ENCODE measurements at regions not wholly inside any gene's neighbourhood (a gene's known extent, or its start where the extent isn't known, plus 50 kb on each side); places are given as distances from the start of the nearest gene placed in this dataset.
"Not testable (repeated sequence)": the region's sequence is repeated elsewhere in the genome, so short reads cannot be mapped to it uniquely, and the experiment has no call there.

DNA sequence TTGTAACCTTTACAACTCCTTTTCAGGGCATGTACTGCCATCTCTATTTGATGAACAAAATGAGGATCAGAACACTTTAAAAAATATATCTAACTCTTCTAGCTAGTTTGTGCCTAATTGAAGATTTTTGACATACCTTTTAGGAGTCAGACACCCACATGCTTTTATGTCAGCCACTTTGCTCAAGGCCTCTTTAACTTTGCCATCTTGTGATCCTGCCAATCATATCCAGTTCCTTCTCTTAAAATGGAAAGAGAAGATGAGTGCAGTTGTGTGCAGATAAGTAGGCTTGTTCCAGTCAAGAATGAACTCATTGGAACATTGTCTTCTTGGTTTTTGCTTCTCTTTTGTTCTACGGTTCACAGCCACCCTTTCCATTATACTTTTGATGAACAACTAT, 425.6 kb upstream of the TNC start:
- DNase-seq (ENCODE audit: low read depth) = no peak

DNA sequence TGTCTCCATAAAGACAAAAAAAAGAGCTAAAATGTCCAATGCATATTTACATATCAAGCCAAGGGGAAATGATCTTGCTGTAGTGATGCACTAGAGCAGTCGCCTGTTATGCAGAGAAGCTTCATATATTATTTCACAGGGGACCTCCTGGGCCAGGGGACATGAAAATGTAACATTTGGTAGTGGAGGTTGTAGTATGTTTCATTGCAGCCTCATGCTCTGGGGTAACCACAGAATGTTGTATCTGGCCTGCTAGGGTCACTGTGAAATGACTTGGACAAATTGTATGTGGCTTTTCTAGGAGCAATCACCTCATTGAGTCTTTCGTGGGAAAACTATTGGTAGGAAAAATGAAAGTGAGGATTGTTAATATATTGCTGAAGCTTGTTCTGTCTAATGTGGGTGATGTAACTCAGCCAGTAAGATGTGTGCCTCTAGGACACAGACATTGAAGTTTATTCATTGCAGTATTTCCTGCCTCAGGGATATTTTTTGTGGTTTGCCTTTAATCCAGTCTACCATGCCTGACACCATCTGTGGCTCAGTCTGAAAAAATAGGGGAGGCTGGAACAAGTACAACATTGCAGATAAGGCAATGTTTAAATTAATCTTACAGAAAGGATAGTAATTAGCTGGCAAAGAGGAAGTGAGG, 430.8 kb upstream of the TNC start:
- DNase-seq (ENCODE audit: low read depth) = no peak

DNA sequence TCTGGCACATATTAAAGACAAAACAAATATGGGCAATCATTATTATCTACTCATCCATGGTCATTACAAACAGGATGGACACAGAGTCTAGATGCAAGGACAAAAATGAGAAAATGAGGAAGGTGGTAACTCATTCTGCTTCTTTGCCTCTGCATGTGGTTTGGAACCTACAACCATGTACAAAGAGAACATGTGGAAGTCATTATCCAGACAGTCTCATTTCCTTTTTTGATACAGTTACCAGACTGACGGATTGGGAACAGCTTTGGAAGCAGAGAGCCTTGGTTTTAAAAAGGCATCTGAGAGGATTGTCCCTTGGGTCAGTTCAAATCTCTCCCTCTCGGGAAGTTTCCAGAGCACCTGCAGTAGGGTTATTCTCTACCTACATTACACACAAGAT, 433.4 kb upstream of the TNC start:
- DNase-seq (ENCODE audit: low read depth) = no peak

DNA sequence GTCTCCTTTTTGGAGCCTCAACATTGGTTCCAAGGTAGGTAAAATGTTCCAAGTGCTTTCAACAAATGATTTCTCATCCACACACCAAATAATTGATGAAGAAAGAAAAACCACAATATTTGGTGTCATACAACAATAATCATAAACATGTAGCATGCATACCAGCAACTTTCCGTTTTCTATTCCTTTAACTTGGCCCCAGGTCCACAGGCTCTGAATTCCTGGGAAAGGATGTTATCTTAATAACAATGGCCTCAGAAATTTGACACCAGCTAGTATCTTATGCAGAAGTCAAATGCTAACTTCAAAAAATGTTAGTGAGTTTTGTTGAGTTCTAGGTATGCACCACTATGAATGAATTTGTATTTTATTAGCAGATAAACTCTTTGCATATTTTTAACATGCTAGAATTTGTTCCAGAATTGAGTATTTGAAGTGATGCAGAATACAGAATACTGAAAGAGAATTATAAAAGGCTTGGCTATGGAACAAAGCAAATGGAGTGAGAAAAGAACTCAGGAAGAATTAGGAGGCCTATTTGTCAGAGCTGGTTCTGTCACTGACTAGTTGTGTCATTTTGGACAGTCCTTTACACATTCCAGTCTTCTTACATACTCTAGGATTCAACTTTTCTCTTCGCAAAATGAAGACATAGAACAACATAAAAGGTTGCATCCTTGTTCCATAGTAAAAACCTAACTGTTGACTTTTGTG, 435.3 kb upstream of the TNC start:
- DNase-seq (ENCODE audit: low read depth) = no peak

DNA sequence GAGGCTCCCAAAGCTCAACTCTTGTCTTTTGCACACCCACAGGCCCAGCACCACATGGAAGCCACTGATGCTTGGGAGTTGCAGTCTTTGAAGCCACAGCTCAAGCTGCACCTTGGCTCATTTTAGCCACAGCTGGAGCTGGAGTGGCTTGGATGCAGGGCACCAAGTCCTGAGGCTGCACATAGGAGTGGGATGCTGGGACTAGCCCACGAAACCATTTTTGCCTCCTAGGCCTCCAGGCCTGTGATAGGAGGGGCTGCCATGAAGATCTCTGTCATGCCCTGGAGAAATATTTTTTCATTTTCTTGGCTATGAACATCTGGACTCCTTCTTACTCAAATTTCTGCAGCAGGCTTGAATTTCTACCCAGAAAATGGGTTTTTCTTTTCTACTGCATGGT, 438.5 kb upstream of the TNC start:
- DNase-seq (ENCODE audit: low read depth) = no peak

DNA sequence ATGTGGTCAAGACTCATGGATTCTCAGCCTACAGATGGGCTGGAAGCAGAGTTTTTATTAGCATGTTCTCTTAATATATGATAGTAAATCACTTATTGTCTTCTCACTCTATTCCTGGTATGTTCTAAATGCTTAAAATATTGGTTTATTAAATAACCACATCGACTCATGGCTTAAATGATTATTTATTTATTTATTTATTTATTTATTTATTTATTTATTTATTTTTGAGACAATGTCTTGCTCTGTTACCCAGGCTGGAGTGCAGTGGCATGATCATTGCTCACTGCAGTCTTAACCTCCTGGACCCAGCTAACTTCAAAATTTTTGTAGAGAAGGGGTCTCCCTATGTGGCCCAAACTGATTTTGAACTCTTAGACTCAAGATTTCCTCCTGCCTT, 457.2 kb upstream of the TNC start:
- DNase-seq (ENCODE audit: low read depth) = no peak

DNA sequence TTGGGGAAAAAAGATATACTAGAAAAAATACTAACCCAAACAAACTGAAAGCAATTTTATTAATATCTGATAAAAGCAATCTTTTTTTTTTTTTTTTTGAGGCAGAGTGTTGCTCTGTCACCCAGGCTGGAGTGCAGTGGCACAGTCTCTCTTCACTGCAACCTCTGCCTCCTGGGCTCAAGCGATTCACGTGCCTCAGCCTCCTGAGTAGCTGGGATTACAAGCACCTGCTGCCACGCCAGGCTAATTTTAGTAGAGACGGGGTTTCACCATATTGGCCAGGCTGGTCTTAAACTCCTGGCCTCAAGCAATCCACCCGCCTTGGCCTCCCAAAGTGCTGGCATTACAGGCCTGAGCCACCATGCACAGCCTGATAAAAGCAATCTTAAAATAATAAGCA, 467.5 kb upstream of the TNC start:
- DNase-seq (ENCODE audit: low read depth) = not testable (repeated sequence)

DNA sequence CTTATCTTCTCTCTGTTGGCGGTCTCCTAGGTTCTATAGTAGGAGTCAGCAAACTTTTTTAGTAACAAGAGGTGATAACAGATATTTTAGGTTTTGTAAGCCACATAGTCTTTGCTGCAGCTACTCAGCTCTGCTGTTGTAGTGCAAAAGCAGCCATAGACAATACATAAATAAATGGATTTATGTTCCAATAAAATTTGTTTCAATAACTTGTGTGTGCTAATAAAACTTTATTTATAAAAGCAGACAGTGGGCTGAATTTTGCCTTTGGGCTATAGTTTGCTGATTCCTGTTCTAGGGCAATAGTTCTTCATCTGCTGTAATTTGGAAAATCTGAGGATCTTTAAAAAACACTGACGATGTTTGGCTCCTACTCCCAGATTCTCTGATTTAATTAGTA, 469.4 kb upstream of the TNC start:
- DNase-seq (ENCODE audit: low read depth) = no peak

DNA sequence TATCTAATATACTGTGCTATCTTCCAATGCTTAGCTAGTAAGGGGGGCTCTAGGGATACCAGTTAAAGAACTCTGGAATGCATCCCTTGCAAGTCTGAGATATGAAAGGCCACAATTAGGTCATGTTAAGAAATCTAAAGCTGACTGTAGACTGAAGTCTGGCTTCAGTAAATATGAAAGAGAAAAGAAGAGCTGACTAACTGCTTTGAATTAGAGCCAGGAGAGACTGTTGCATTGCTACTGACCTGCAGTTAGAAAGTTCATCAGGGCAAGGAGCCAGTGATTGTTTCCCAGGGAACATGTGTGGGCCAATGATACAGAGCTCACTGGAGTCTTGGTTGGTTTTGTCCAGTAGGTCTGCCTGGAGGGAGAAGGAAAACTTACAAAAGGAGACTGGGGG, 472.1 kb upstream of the TNC start:
- no peak for DNase-seq (ENCODE audit: low read depth)

DNA sequence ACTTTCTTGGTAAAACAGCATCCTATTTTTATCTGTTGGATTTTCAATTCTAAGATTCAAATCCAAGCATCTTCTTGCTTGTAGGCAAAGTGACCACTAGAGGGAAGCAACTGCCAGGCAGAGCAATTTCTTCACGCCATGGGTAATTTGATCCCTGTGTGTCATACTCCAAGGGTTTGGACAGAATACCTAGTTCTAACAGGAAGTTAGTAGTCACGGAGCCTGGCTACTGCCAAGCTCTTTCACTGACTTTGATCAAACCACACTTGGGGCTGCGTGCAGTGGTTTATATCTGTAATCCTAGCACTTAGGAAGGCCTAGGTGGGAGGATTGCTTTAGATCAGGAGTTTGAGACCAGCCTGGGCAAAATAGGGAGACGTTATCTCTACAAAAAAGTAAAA, 473.6 kb upstream of the TNC start:
- no peak for DNase-seq (ENCODE audit: low read depth)

DNA sequence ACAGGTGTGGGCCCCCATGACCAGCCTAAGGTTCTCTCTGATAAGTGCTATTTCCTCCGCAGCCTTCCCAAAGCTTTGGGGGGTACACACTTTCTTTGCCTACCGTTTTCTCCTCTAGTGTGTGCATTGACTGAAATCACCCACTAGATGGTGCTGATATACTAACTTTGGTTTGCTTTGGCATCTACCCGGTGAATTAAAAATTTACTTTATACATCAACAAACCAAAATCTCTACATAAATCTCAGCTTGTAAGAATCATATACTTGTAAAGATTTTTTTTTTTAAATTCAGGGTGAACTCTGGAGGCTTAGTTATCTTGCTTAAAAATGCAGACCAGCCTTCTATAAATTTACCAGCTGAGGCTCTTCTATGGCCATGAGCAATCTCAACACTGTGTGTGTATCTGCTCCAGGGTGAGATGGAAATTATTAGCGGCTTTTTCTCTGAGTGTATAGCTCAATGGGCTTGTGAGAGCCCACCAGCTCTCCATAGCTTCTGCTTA, 475.7 kb upstream of the TNC start:
- no peak for DNase-seq (ENCODE audit: low read depth)

DNA sequence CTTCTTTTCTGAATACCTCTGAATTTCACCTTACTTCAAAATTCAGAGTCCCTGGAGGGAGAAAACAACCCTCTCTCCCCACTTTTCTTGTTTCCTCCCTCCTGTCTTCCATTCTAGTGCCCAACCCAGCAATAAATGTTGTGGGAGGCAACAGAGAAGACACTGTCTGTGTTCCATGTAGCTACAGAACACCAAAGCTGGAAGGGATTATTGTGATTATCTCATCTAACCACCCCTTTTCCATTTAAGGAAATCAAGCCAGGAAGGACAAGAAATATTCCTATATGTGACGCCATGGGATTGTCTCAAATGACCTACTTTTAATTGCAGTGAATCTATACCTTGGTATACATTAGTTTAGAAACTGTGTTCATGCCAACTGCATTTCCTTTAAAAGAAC, 476.6 kb upstream of the TNC start:
- no peak for DNase-seq (ENCODE audit: low read depth)

DNA sequence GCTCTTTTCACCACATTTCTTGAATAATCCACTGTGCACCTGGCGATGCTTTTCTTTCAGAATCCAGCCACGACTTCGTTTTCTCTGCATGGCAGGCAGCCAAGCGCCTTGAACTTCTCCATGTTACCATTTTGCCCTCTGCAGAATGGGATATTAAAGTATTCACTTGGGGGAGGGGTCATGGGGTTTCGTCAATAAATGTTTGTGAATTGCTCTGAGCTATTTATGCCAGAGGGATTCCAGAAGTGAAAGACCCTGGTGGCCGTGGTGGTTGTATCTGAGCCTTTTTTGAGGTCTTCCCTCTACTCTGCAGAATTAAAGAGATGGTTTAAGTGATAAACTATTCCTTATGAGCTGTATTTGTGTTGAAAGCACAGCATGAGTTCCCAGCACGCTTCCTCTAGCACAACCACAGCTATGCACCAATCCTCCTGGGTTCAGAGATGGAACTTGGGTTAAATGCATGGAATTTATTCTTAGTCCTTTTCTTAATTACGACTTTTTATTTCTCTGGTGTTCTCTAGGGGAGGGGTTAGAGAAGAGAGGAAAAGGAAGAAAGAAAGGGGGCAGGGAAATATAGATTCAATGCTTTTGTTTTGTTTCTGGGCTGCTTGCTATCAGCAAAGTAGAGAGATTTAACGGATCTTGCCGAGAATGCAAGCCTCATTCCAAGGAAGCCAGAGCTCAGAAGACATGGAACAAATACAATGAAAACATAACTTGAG, 478.2 kb upstream of the TNC start:
- DNase-seq (ENCODE audit: low read depth) = no peak

DNA sequence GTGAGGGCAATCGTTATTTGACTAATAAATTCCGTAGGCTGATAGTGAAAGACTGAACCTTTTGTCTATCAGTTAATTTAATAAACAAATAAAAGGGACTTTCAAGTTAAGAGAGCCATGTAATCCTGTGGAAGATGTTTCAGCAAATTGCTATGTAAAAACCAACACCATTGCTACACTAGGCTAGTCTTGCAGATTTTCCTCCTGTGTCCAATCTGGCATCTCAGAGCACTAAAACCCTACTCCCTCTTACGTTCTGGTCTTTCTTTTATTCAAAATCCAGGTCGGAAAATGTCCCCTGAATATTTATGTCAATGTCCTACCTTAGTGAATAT, 478.8 kb upstream of the TNC start:
- no peak for DNase-seq (ENCODE audit: low read depth)

DNA sequence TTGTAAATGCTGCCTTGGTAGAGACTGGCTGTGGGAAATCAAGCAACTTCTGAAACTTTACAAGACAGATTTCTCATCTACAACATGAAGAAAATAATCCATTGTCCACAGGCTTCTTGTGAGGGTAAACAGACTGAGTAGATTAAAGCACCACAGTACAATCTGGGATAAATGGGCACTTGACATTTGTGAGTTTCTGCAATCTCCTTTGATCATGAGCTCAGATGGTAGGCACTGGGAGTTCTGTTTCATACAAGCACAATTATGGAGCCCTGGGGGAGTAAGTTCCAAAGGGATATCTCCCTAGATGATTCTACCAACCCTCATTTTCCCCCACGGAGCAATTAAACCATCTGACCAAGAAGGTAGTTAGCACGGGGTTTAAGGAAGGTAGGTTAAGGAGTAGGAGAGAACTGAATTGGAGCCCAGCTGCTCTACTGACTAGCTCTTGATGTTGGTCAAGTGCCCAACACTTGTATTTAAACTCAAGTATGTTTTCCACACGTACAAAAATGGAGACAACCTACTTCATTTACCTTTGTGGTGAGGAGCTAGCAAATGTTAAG, 479.5 kb upstream of the TNC start:
- DNase-seq (ENCODE audit: low read depth) = no peak

DNA sequence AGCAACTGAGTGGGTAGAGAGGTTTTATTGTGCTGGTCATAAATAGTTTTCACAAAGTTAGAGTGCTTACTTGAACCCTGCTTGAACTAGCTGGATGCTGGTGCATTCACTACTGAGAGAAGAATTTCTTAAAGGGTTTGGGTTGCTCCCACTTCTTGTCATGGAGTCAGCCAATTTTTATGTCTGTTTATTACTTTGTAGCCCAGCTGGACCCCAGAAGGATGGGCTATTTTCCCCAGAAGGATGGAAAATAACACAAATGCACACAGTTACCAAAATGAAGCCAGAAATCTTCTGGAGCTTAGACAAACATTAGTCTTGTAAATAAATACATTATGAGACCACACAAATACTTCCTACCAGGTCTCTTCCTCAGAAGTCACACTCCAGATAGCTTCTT, 480.8 kb upstream of the TNC start:
- DNase-seq (ENCODE audit: low read depth) = no peak

DNA sequence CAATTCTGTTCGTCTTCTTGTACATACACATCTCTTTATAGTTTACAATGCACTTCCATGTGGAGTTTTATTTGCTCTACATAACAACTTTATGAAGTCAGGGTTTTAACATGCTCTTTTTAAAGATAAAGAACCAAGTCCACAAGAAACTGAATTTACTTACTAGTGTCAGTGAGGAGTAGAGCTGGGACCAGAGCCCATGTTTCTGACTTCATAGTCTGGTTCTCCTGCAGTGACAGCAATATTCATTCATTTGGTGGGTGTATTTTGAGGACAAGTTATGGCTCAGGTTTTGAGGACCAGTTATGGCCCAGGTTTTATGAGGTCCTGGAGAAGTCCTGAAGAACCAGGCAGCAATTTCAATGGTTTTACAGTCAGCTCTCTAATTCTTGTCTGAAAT, 481.9 kb upstream of the TNC start:
- no peak for DNase-seq (ENCODE audit: low read depth)

DNA sequence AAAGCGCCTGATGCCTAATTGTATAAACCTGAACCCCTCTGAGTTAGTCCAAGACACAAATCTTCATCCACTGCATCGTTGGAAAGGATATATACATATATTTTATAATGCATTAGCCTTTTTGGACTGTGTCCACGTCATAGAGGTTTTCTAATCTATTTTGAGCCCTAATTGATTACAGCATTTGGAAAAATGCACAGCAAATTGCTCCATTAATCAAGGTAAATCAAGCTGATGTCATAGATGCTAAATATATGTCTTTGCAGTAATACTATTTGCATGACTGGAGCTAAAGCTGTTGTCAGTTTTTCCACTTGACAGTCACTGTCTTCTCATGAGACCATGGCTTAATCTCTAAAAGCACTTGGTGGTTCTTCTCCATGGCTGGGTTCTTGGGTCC, 483.5 kb upstream of the TNC start:
- DNase-seq (ENCODE audit: low read depth) = no peak

DNA sequence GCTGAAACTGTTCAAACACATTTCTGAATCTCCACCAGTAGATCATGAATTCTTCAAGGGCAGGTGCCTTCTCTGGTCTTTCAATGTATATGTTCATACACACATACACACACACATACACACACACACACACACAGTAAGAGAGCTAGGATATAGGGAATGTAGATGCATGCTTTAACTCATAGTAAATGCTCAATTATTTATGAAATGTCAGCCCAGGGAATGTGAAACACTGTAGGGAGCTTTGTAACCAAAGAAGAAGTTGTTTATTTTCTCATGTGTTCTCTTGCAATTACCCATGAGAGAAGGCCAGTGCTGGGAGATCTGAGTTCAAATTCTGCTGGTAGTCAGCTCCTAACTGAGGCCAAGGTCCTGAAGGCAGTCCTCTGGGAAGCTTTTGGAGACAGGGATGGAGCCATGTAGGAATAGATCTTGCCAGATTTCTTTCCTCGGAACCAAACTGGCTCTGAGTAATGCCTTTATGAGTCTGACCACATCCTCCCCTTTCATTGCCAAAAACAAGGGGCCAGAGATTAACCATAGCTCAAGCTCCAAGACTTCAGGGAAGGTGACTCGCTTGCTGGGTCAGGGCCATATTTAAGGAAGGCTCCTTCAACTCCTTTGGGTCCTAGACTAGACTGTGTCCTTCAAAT, 487.0 kb upstream of the TNC start:
- no peak for DNase-seq (ENCODE audit: low read depth)

DNA sequence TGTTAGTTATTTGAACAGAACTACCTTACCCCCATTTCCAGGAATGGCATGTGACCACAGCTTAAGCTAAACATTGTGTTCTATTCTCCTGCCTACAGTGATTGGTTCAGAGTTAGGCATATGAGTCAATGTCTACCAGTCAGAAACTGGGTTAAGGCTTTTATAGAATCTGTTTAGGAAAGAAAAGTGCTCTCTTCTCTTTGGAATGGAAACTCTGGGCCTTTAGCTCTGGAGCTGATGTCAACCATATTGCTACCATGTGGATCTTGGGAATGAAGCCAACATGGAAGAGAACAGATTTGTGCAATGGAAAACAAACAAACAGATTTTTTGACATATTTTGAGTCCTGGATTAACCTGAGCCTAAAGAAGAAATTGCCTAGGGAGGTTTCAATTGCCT, 488.9 kb upstream of the TNC start:
- DNase-seq (ENCODE audit: low read depth) = no peak

DNA sequence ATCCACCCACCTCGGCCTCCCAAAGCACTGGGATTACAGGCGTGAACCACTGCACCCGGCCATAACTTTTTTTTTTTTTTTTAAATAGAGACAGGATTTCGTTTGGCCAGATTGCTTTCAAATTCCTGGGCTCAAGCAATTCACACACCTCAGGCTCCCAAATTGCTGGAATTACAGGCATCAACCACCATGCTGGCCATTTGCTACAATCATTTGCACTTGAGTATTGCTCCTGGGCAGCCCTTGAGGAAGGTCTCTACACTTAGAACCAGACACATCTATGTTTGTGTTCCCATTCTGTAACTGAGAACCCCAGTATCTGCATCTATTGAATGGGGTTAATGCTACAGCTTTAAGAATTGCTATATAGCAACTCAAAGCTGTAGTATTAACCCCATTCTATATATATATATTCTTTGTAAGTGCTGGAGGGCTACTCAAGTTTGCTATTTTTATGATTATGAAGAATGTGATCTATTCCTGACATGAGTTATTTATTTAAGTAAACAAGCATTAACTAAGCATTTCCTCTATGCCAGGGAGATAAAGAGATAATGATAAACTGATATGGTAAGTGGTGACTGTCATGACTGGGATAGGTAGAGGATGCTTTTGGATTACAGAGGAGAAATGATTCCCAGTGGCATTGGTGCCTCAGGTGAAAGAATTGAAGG, 496.5 kb upstream of the TNC start:
- DNase-seq (ENCODE audit: low read depth) = no peak

DNA sequence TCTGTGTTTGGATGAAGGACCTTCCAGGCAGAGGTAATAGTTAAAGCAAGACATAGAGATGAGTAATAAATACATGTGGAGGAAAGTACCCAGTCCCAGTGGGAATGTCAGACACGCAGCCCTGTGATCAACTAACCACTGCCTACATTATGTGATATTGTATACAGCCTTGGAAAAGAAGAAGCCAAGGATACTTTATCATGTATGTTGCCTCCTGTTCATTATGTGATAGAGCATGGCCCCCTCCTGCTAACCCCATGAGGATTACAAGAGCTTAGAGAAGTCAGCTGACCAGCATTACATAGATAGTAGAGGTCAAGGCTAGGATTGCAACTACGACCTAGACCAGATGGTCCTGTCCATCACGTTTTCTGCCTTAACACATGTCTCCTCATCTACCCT, 497.0 kb upstream of the TNC start:
- DNase-seq (ENCODE audit: low read depth) = no peak

Data from stimulated activated CD8-positive, alpha-beta memory T cell treated with anti-CD3 and anti-CD28 coated beads, Interleukin-4, amount 100 ng/mL, for 24 hours (primary cell).